Ovary (tissue), 7 donors: ENCODE measurements at regions not wholly inside any gene's neighbourhood (a gene's known extent, or its start where the extent isn't known, plus 50 kb on each side); places are given as distances from the start of the nearest gene placed in this dataset.

Experiments
- DNase-seq, 5 donors: peaks; one replicate each; pipeline ENCODE4 v3.0.0-alpha.2; 2019 to 2020
- H3K27ac ChIP-seq, 2 donors: fragments of 200-600 bp; one replicate each; pipeline versions ENCODE4 v1.5.1 to v1.8.0; 2019 to 2022
- H3K27me3 ChIP-seq: fragments of 200-600 bp; one replicate; pipeline ENCODE4 v1.8.0; 2022
- H3K36me3 ChIP-seq: fragments of 200-600 bp; sonication (generic); one replicate; pipeline ENCODE4 v1.5.1; 2019
- H3K4me1 ChIP-seq: one replicate; pipeline ENCODE4 v1.8.1; 2013; ENCODE audit warnings: mild to moderate bottlenecking, moderate library complexity; ENCODE audit not compliant: insufficient read depth
- H3K4me3 ChIP-seq: fragments of 200-600 bp; sonication (generic); one replicate; pipeline ENCODE4 v1.5.1; 2017
- H3K9me3 ChIP-seq, 2 donors: fragments of 200-600 bp in 1 of 2; sonication (generic) in 1 of 2; one replicate each; pipeline versions ENCODE4 v1.5.1 to v1.8.1; 2013 to 2019; ENCODE audit warnings: mild to moderate bottlenecking in 1 of 2, moderate library complexity in 1 of 2
- CTCF ChIP-seq, 3 donors: fragments of 450-650 bp in 2 of 3; fragments of 200-600 bp in 1 of 3; IDR thresholded peaks; one replicate each; pipeline versions ENCODE4 v1.5.1 to v1.8.0; 2016 to 2022; ENCODE audit warnings: antibody characterized with exemption in 3 of 3, mild to moderate bottlenecking in 1 of 3
- EP300 ChIP-seq: sonication (generic); formaldehyde crosslinking; IDR thresholded peaks from one replicate; pipeline ENCODE4 v1.6.1; 2017; ENCODE audit warnings: antibody characterized with exemption
- POLR2A ChIP-seq: fragments of 450-650 bp; IDR thresholded peaks from one replicate; pipeline ENCODE4 v1.6.1; 2017; ENCODE audit warnings: antibody characterized with exemption, mild to moderate bottlenecking, moderate library complexity
- WGBS, 3 donors: extraction: QIAGEN DNeasy Blood & Tissue Kit in 1 of 3; methylation state at CpG; one replicate each; pipeline versions ENCODE4 v1.1.5 to v1.1.7; 2013 to 2017; 5-methylcytosine and 5-hydroxymethylcytosine counted together
- intact Hi-C, 4 donors: fragments of 100-400 bp; cut with DNase I; formaldehyde crosslinking; loops; one replicate each; pipeline versions ENCODE4 v1.11.0 to v1.15.1; 2022 to 2023
- donor health status: DM: no; HTN: no; CAD: no; lungs with moderate emphysema.
- donor health status: DM: no; HTN: no; CAD: no.
- donor health status: Bipolar disorder and iron deficiency.
- donor health status: DM: no; HTN: no; CAD: no.
- donor health status: DM: yes; HTN: yes; CAD: no.

DNA sequence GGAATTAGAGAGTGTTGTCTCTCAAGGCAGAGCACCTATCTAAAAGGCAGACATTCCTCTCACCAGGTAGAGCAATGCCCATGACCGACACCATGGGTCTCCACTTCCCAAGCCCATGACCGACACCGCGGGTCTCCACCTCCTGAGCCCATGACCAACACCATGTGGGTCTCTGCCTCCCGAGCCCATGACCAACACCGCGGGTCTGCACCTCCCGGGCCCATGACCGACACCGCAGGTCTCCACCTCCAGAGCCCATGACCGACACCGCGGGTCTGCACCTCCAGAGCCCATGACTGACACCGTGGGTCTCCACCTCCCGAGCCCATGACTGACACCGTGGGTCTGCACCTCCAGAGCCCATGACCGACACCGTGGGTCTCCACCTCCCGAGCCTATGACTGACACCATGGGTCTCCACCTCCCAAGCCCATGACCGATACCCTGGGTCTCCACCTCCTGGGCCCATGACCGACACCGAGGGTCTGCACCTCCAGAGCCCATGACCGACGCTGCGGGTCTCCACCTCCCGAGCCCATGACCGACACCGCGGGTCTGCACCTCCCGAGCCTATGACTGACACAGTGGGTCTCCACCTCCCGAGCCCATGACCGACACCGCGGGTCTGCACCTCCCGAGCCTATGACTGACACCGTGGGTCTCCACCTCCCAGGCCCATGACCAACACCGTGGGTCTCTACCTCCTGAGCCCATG is 262.4 kb upstream of the SALL3 start:
- TF ChIP-seq EP300 = no peak
- TF ChIP-seq CTCF (IDR thresholded peaks at IDR 0.05) = no peak
- TF ChIP-seq POLR2A = no peak
- Histone ChIP-seq H3K36me3 (no peaks in the 10 kb centered on the region), H3K27ac (no peak overlapping the region), H3K4me3 (no peak overlapping the region), H3K4me1 (no peaks in the 10 kb centered on the region), H3K27me3 (no peaks in the 10 kb centered on the region), H3K9me3 (no peaks in the 10 kb centered on the region)
- intact Hi-C loops = no loop called here
- WGBS, 3 donors = 85 to 93% (median 90%) methylated on average over 37 of the region's 37 CpGs
- DNase-seq = no peak

DNA sequence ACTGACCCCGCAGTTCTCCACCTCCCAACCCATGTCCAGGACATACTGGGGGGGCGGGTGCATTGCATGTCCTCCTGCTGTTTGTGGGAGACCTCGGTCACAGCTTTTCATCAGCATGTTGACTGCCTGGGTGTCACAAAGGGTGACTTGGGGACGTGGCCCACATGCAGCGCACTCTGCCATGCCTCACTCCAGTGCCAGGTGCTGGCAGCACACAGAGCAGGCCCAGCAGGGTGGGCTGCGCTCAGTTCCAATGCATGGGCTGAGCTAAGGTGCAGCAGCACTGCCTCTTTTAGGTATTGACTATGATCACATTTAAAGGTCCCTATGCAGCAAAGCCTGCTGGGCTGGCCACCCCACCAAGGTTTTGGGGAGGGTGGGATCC is 261.9 kb upstream of the SALL3 start:
- H3K4me3 ChIP-seq = no peak overlapping the region
- intact Hi-C loops = no loop called here

GRCh38 chr18:78719821-78720220 is 259.8 kb upstream of the SALL3 start:
- no peak overlapping the region for H3K4me3 ChIP-seq
- TF ChIP-seq POLR2A = no peak
- no peak for TF ChIP-seq EP300
- TF ChIP-seq CTCF (IDR thresholded peaks at IDR 0.05) = no peak
- WGBS, 3 donors = 89 to 96% (median 92%) methylated on average over 11 of the region's 11 CpGs
- no peak overlapping the region for H3K27ac ChIP-seq
- H3K4me1 ChIP-seq = no peaks in the 10 kb centered on the region
- no peaks in the 10 kb centered on the region for H3K27me3 ChIP-seq
- intact Hi-C loops = no loop called here
- H3K9me3 ChIP-seq = no peaks in the 10 kb centered on the region
- no peaks in the 10 kb centered on the region for H3K36me3 ChIP-seq
- no peak for DNase-seq

More for the DNA sequence above, 261.9 kb upstream of the SALL3 start:
- Histone ChIP-seq H3K9me3 (no peaks in the 10 kb centered on the region), H3K4me1 (no peaks in the 10 kb centered on the region), H3K27me3 (no peaks in the 10 kb centered on the region), H3K27ac (no peak overlapping the region), H3K36me3 (no peaks in the 10 kb centered on the region)
- DNase-seq = no peak
- TF ChIP-seq CTCF (IDR thresholded peaks at IDR 0.05) = no peak
- no peak for TF ChIP-seq EP300
- TF ChIP-seq POLR2A = no peak
- 82 to 90% (median 86%) methylated on average over 6 of the region's 6 CpGs for WGBS, 3 donors

- Histone ChIP-seq H3K4me1 (no peaks in the 10 kb centered on the region), H3K27ac (no peak overlapping the region), H3K36me3 (no peaks in the 10 kb centered on the region), H3K27me3 (no peaks in the 10 kb centered on the region), H3K9me3 (no peaks in the 10 kb centered on the region), H3K4me3 (no peak overlapping the region)
- DNase-seq = no peak
- no peak for TF ChIP-seq EP300
- TF ChIP-seq POLR2A = no peak
- no peak for TF ChIP-seq CTCF (IDR thresholded peaks at IDR 0.05)
- 52 to 58% (median 54%) methylated on average over 33 of the region's 33 CpGs for WGBS, 3 donors
- intact Hi-C loops = no loop called here
These were observed 259.0 kb upstream of the SALL3 start for GRCh38 chr18:78720456-78721237.
